ENCODE measurements at regions not wholly inside any gene's neighbourhood (a gene's known extent, or its start where the extent isn't known, plus 50 kb on each side); places are given as distances from the start of the nearest gene placed in this dataset.
"Not testable (repeated sequence)": the region's sequence is repeated elsewhere in the genome, so short reads cannot be mapped to it uniquely, and the experiment has no call there.

DNA sequence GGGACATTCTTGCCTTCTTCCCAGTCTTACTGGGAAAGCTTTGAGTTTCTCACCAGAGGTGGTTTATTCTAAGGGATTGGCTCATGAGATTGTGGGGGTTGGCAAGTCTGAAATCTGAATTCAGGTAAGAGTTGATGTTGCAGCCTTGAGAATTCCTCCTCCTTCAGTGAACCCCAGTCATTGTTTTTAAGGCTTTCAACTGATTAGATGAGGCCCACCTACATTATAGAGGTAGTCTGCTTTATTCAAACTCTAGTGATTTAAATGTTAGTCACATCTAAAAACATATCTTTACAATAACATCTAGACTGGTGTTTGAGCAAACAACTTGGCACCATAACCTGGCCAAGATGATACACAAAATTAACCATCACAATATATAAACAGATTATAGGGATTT lies 156.5 kb upstream of the MED14 start:
- no peak for DNase-seq (ENCODE audit: low read depth)

DNA sequence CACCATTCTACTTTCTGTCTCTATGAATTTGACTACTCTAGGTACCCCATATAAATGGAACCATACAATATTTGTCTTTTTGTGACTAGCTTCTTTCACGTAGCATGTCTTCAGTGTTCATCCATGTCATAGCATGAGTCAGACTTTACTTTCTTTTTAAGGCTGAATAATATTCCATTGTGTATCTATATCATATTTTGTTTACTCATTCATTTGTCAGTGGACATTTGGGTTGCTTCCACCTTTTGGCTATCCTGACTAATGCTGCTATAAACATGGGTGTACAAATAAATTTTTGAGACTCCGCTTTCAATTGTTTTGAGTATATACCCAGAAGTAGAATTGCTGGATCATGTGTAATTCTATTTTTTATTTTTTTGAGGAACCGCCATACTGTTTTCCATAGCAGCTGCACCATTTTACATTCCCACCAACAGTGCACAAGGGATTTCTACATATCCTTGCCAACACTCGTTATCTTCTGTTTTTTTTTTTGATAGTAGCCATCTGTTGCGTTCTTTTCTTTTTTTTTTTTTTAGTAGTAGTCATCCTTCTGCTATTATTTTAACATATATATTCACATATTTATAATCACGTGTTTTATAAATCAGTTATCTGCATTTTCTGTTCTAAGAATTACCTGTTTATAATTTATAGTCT lies 158.0 kb upstream of the MED14 start:
- DNase-seq (ENCODE audit: low read depth), result no peak

DNA sequence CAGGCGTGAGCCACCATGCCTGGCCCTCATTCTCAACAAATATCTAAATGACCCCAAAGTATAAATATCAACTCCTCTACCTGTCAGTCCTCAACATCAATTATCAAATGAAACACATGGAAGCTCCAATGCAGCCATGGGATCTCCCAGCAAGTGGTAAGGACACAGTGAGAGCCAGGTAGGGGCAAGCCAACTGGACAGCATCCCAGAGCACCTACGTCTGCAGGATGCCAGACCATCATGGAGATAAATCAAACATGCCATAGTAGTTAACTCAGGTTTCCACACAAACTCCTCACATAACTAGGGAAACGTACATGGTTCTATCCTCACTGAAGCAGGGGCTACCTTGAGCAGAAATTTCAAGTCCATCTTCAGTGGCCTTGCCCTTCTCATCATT lies 159.9 kb upstream of the MED14 start:
- DNase-seq (ENCODE audit: low read depth), result no peak

DNA sequence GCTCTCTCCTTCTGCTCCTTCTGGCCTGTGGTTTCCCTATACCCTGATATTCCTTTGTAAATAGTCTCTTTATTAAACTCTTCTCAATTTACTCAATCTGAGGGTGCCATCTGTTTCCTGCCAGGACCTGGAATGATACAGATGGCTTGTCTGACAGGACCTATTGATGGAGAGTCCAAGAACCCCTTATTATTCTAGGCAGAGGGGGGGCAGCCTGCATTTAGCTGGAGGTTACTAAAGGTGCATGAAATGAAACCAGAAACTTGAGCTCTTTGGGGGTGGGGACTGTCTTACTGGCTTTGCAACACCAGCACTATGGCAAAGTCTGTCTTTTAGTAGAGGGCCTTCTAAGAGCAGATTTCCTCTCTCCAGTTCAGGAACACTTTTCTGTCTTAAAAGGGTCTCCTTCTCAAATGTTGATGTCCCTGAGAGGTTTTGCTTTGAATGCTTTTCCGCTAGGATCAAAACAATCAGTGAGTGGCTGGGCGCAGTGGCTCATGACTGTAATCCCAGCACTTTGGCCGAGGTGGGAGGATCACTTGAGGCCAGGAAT lies 162.5 kb upstream of the MED14 start:
- DNase-seq (ENCODE audit: low read depth), result no peak

DNA sequence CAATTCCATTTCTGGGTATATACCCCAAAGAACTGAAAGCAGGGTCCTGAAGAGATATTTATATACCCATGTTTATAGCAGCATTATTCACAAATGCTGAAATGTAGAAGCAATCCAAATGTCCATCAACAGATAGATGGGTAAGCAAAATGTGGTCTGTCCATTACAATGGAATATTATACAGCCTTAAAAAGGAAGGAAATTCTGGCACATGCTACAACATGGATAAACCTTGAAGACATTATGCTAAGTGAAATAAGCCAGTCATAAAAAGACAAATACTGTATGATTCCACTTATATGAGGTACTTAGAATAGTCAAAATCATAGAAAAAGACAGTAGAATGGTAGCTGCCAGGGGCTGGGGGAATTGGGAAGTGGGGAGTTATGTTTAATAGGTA lies 169.4 kb upstream of the MED14 start:
- DNase-seq (ENCODE audit: low read depth), result not testable (repeated sequence)

DNA sequence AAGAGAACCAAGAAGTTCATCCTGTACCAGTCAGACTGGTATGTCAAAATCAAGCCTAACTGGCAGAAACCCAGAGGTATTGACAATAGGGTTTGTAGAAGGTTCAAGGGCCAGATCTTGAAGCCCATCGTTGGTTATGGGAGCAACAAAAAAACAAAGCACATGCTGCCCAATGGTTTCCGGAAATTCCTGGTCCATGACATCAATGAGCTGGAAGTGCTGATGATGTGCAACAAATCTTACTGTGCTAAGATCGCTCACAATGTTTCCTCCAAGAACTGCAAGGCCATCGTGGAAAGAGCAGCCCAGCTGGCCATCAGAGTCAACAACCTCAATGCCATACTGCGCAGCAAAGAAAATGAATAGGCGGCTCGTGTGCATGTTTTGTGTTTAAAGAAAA lies 172.7 kb upstream of the MED14 start:
- peak; percentile 52 for DNase-seq (ENCODE audit: low read depth)

DNA sequence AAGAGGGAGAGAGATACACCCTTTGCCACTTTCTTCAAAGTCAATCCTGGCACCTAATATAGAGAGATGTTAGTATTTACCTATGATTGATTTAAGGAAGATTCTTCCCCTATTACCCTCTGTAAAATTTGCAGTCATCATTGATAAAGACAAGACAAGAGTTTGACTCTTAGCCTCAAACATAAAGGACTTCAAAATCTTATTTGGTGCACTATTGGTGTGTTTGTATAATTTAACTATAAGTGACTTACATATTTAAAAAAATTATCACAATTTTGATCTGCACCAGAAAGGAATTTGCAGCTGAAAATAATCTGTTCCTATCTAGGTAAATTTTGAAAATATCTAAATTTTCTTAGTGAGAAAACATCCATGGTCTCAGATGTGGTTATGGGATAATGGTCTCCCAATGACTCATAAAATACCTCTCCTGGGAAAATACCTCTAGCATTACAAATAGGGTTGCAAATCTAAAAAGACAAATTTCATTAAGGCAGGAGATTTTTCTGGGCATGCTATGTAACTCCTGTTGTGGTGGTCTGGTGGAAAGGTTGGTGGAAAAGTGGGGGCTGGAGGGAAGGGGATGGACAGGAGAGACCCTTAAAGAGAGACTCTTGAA lies 173.6 kb upstream of the MED14 start:
- DNase-seq (ENCODE audit: low read depth), result peak; percentile 83

DNA sequence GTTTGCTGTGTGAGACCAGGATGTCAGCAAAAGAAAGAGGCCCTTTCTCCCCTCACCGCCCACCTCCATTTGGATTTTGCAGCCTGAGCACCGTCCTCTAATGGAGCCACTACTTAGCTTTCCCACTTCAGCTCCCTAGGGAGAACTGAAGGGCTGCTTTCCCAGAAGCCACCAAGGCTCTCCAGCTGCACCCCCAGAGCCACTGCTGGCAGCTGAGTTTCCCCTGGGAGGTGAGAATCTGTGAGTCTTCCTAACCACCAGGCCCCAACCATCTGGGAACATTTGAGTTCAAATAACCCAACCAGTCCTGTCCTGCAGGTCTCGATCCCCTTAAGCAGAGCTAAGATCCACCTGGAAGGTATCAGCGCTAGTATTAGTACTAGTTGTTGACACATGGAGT lies 173.1 kb upstream of the USP9X start:
- DNase-seq (ENCODE audit: low read depth), result no peak

DNA sequence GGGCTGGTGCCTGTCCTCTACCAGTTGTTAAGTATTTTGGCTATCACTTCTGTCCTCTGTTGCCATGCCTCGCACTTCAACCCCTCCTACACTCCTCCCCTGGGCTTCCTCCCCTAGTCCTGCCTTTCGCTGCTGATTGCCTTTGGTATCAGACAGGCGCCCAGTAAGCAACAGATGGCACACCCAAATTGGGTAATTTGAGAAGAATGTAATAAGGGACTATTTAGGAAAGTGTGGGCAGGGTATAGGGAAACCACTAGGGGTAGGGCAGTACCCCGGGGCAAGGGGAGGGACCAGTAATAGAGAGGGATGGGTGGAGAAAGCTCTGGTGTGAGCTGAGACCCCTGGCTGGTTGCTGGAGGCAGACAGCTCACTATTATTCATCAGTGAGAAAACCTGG lies 172.7 kb upstream of the USP9X start:
- no peak for DNase-seq (ENCODE audit: low read depth)

DNA sequence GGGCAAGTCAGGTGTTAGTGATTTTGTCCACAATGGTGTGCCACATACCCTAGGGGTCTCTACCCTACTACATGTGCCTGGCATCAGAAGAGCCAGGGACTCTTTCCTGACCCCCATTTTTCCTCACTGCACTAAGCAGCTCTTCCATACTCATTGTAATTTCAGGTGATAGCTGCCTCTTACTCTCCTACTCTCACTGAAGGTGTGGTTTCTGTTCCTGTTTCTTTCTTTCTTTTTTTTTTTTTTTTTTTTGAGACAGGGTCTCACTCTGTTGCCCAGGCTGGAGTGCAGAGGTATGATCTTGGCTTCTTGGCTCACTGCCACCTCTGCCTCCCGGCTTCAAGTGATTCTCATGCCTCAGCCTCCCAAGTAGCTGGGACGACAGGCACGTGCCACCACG lies 164.9 kb upstream of the USP9X start:
- no peak for DNase-seq (ENCODE audit: low read depth)

DNA sequence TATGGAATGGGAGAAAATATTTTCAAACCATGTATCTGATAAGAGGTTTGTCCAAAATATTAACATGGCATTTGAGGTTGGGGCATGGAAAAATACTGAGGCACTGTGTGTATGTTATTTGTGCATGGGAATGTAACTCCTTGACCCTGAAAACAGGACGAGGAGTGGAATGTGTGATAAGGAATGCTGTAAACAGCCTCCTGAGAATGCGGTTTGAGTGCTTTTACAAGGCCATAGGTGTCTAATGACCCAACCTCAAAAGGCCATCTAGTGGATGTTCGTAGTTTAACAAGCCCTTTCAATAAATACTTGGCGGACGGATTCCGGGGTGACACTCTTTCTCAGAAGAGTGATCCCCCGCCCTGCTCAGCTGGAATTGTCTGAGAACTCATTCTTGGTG lies 162.9 kb upstream of the USP9X start:
- peak; percentile 96 for DNase-seq (ENCODE audit: low read depth)

DNA sequence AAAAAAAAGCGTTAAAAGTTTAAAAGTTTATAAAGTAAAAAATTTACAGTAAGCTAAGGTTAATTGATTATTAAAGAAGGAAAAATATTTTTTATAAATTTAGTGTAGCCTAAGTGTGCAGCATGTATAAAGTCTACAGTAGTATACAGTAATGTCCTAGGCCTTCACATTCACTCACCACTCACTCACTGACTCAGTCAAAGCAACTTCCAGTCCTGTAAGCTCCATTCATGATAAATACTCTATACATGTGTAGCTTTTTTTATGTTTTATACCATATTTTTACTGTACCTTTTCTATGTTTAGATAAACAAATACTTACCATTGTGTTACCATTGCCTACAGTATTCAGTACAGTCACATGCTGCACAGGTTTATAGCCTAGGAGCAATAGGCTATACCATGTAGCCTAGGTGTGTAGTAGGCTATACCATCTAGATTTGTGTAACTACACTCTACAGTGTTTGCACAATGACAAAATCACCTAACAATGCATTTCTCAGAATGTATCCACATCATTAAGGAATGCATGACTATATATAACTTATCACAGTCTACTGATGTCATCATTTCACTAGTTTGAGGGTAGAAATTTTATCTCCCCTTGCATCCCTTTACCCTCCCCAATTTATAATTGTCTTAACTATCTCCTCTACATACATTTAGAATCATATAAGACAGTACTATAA lies 158.4 kb upstream of the USP9X start:
- peak; percentile 57 for DNase-seq (ENCODE audit: low read depth)

DNA sequence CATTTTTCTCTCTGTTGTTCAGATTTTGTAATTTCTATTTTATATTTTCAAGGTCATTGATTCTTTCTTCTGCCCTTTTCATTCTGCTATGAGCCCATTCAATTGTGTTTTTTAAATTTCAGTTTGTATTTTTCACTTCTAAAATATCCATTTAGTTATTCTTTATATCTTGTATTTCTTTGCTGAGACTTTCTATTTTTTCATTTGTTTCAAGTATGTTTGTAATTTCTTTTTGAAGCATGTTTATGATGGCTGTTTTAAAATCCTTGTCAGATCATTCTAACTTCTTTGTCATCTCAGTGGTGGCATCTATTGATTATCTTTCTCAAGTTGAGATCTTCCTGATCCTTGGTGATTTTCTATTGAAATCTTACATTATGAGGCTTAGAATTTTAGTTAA lies 157.2 kb upstream of the USP9X start:
- DNase-seq (ENCODE audit: low read depth), result no peak

DNA sequence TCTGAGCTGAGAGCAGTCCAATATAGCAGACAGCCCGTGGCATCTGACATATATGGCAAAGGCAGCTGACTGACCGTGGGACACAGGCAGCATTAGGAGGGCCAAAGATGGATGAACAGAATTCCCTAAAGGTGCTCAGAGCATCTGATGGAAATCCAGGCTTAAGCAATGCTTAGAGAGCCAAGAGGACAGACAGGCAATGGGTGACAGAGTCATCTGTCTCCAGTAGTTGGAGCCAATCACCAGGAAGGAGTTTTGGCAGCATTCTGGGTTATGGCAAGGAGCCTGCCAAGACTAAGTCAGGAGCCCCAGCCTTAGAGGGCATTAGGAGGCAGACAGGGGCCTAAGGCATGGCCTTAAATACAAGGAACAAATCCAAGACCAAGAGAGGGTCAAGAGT lies 153.3 kb upstream of the USP9X start:
- DNase-seq (ENCODE audit: low read depth), result no peak

DNA sequence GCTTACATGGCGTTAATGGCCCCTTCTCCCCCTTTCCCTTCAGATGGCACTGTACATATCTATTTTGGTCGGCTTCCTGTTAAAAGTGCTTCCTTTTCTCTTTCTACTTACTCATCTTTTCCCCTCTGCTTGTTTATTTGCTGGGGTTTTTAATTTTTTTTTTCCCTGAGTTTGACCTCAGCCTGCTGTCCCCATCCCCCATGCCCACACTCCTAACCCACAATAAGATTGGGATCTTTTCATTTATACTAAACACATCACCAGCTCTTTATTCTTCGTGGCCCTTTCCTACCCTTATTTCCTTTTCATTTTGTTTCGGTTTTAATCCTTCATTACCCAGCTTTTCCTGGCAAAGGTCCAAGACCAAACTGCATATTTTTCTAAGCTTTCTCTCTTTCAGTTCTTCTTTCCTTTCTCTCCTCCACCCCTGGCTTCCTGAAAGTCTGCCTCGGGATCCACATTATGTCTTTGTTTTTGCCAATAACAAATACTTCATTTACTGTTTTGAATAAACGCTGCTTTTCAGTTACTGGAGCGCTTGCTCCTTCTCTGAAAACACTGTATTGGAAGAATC lies 152.0 kb upstream of the USP9X start:
- peak; percentile 38 for DNase-seq (ENCODE audit: low read depth)

DNA sequence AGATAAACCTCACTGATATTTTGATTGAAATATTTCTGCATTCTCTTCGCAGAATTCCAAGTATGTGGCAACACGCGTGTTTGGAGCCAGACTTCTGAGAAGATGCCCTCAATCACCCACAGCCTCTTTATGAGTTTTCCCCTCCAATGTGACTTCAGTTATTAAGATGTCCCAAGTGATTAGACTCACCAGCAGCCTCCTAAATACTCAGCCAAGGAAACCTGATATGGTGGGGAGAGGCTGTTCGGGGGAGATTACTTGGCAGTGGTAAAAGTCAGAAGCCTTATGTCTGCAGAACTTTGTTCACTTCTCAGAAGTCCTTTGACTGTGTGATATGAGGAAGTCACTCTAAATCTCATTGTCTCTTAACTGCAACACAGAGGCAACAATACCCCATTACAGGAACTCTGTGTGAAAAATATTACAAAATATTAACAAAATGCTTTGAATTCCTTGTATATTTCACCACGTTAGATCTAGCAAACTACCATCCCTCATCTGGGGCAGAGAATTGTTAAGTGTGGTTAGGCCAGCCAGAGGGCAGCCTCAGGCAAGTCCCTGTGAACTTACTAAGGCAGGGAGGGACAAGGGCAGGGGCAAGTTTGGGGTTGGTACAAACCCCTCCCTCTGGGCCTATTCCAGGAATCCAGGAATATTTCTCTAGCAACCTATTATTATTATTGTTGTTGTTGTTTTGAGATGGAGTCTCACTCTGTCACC lies 151.4 kb upstream of the USP9X start:
- DNase-seq (ENCODE audit: low read depth), result peak; percentile 78

DNA sequence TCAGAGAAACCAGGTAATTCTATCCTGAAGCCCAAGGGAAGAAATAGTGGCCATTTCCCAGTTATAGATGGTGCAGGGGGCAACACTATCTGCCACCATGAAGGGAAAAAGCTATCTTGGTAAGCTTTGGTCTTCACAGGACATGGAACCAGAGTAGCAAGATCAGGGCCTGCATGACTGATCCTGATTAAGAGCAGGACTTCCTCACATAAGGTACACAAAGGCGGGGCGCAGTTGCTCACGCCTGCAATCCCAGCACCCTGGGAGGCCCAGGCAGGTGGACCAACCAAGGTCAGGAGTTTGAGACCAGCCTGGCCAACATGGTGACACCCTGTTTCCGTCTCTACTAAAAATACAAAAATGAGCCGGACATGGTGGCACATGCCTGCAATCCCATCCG lies 148.4 kb upstream of the USP9X start:
- no peak for DNase-seq (ENCODE audit: low read depth)

DNA sequence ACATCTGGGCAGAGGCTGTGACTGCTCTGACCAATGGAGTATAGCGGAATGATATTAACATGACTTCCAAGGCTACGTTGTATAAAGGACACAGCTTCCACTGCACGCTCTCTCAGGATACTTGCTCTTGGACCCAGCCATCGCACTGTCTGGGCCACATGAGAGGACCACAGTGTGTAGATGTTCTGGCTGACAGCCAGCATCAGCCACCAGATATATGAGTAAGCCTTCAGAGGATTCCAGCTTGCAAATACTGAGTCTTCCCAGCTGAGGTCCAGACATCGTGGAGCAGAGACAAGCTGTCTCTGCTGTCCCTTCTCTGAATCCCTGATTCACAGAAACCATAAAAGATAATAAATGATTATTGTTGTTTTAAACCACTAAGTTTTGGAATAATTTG lies 146.8 kb upstream of the USP9X start:
- DNase-seq (ENCODE audit: low read depth), result peak; percentile 20

DNA sequence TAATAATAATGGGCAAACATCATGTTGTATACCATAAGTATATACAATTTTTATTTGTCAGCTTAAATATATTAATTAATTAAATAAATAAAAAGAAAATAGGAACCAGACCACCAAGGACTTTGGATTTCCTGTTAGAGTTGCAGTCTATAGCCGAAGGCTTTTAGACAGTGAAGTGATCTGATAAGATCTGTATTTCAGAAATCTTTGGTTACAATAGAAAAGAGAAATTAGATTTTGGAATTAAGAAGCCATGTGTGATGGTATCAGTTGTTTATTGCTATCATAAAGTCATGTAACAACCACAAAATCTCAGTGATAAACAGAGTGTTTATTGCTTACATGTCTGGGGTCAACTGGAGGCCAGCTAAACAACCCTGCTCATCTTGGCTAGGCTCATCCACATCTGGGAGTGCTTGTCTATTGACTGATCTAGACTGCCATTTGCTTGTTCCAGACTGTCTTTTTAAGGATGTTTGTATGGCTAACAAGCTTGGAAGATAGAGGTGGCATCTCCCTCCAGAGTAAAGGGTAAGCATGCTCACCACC lies 142.1 kb upstream of the USP9X start:
- no peak for DNase-seq (ENCODE audit: low read depth)

DNA sequence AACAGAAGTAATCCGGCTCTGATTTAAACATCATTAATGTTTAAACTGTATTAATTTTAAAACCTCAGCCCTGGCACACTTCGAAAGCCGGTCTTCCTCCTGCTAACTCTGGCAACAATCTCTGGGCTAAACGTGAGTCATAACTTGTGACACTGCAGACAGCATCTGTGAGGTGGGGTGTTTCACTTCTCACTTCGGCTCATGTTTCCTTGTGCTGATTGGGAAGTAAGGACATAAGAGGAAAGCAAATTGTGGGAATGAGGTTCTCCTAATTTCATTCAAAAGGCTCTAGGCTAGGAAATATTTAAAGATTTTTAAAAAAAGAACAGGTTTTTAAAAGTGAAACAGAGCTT lies 139.9 kb upstream of the USP9X start:
- peak; percentile 72 for DNase-seq (ENCODE audit: low read depth)

DNA sequence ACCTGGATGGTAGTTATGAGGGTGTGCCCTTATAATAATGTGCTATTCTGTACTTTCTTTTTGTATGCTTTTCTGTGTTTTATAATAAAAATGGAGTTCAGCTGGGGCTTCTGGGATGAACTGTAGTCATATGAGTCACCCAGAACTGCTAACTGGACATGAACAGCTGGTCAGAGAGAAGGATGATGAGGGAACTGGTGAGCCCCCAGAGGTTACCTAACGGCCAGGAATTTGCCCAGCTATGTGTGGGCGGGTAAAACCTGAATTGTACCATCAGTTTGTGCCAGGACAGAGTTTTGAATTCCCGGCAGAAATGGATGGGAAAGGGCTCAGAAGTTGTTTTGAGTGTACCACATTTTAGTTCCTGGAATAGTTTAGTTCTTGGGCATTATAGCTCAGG lies 138.0 kb upstream of the USP9X start:
- DNase-seq (ENCODE audit: low read depth), result peak; percentile 79

DNA sequence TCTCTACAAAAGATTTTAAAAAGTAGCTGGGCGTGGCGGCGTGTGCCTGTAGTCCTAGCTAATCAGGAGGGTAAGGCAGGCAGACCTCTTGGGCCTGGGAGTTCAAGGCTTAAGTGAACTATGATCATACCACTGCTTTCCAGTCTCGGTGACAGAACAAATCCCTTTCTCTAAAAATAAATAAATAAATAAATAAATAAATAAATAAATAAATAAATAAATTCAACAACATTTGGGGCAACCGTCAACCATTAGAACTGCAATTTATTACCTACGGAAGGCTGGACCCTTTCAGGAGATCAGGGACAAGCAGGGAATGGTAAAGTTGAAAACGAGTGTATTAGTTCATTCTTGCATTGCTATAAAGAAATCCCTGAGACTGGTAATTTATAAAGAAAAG lies 136.2 kb upstream of the USP9X start:
- DNase-seq (ENCODE audit: low read depth), result no peak

Measured in amniotic epithelial cell (primary cell).